GM12891 (cell line): ENCODE measurements at regions not wholly inside any gene's neighbourhood (a gene's known extent, or its start where the extent isn't known, plus 50 kb on each side); places are given as distances from the start of the nearest gene placed in this dataset.

Experiments used
- DNase-seq: peaks from one replicate; pipeline ENCODE4 v3.0.0; 2011; ENCODE audit warnings: low spot score; ENCODE audit not compliant: insufficient read length
- FAIRE-seq: peaks from 2 replicates; lab custom pipeline; 2011; peaks lifted over from hg19 to GRCh38; lab: Jason Lieb, UNC
- PAX5 ChIP-seq: IDR thresholded peaks from 2 replicates; pipeline ENCODE4 v1.6.1; 2011; ENCODE audit warnings: low read length, moderate library complexity, mild to moderate bottlenecking; ENCODE audit not compliant: insufficient read depth, severe bottlenecking
- POLR2A ChIP-seq: IDR thresholded peaks from 2 replicates; pipeline ENCODE4 v1.6.1; 2011; ENCODE audit warnings: low read depth, low read length, control low read depth
- POLR2AphosphoS5 ChIP-seq: IDR thresholded peaks from 2 replicates; pipeline ENCODE4 v1.6.1; 2011; ENCODE audit warnings: low read depth, low read length, control low read depth
- POU2F2 ChIP-seq: IDR thresholded peaks from 2 replicates; pipeline ENCODE4 v1.6.1; 2011; ENCODE audit warnings: low read depth, mild to moderate bottlenecking, control low read depth, low read length, moderate library complexity
- SPI1 ChIP-seq: IDR thresholded peaks from 2 replicates; pipeline ENCODE4 v1.6.1; 2011; ENCODE audit warnings: low read depth, low read length, control low read depth
- TAF1 ChIP-seq: IDR thresholded peaks from 2 replicates; pipeline ENCODE4 v1.6.1; 2011; ENCODE audit warnings: low read depth, low read length, control low read depth

- DNase-seq (no peak), FAIRE-seq (no peak)
- no peak for TF ChIP-seq POLR2A
- no peak for TF ChIP-seq SPI1
- no peak for TF ChIP-seq POU2F2
- TF ChIP-seq TAF1 = no peak
- TF ChIP-seq POLR2AphosphoS5 = no peak
- no peak for TF ChIP-seq PAX5
These were observed 985.5 kb downstream of the TLE4 start for GRCh38 chr9:80557256-80557655.

- no peak for DNase-seq
- no peak for TF ChIP-seq POLR2A
- no peak for FAIRE-seq
These were observed 984.9 kb downstream of the TLE4 start for GRCh38 chr9:80556631-80557030.

- DNase-seq = no peak
- no peak for FAIRE-seq
- no peak for TF ChIP-seq POLR2A
- no peak for TF ChIP-seq POLR2AphosphoS5
- TF ChIP-seq POU2F2 = no peak
- no peak for TF ChIP-seq TAF1
- TF ChIP-seq SPI1 = no peak
- no peak for TF ChIP-seq PAX5
These were observed 984.1 kb downstream of the TLE4 start for GRCh38 chr9:80555782-80556325.

- no peak for TF ChIP-seq POU2F2
- no peak for TF ChIP-seq POLR2A
- TF ChIP-seq TAF1 = no peak
- DNase-seq (no peak), FAIRE-seq (no peak)
These were observed 983.1 kb downstream of the TLE4 start for GRCh38 chr9:80554856-80555255.

DNA sequence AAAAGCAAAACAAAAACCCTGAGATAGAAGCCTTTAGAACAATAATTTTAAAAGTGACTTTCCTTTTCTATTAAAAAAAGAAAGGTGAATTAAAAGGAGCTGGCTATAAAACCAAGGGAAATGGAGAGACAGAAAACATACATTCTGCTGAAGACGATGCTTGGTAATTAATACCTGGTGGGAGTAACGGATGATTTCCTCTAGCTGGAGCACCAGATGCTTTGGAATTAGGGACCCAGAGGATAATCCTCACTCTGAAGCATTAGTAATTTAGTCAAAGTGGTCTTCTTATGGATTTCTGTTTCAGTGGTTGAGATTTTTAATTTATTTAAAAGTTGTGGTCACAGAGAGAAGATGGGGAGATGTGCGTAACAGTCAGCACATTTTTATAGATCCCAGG is 982.5 kb downstream of the TLE4 start:
- no peak for DNase-seq
- TF ChIP-seq POLR2A = no peak
- no peak for TF ChIP-seq POLR2AphosphoS5
- TF ChIP-seq TAF1 = no peak
- no peak for TF ChIP-seq PAX5
- TF ChIP-seq SPI1 = no peak
- TF ChIP-seq POU2F2 = no peak
- FAIRE-seq = no peak

DNA sequence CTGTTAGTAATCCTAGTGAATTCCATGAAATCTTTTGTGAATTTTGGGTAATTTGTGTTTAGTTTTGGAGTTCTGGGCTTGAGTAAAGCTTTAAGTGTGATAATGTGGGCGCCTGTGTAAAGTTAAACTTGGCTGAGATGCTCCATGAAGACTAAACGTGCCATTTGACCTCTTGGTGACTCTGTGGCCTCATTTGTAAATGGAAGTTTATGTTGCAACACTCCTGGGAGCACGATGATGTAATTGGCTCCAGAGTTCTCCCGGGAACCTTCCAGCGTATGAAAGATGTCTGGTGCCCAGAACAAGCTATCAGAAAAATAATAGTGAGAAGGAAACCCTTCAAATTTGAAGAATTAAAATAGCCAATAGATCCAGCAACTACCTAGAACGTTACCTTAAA is 981.2 kb downstream of the TLE4 start:
- FAIRE-seq = no peak
- no peak for DNase-seq
- TF ChIP-seq SPI1 (no peak), POLR2AphosphoS5 (no peak), PAX5 (no peak), POLR2A (no peak), POU2F2 (no peak), TAF1 (no peak)

GRCh38 chr9:80550181-80550580 is 978.4 kb downstream of the TLE4 start:
- DNase-seq (no peak), FAIRE-seq (no peak)
- TF ChIP-seq SPI1 (no peak), POLR2AphosphoS5 (no peak)

DNA sequence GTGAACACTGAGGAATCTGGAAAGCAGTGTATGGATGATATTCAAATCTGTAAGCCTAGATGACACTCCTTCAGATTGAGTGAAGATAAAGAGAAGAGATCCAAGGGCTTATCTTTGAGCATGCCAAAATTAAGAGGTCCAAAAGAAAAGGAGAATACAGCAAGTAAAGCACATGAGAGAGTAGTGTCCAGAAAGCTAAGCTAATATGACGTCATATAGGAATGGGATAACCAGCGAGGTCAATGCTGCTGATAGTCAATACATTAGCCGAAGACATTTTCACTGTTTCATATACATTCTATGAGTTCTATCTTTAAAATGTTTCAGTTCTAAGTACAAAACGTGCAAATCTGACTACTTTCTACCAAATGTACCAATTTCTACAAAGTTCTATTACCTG is 975.8 kb downstream of the TLE4 start:
- DNase-seq = no peak
- FAIRE-seq = no peak
- no peak for TF ChIP-seq PAX5
- TF ChIP-seq POLR2AphosphoS5 = no peak
- no peak for TF ChIP-seq TAF1
- no peak for TF ChIP-seq POLR2A
- TF ChIP-seq SPI1 = no peak
- TF ChIP-seq POU2F2 = no peak

- FAIRE-seq (no peak), DNase-seq (no peak)
- no peak for TF ChIP-seq TAF1
- no peak for TF ChIP-seq POLR2A
- TF ChIP-seq PAX5 = no peak
- no peak for TF ChIP-seq SPI1
- no peak for TF ChIP-seq POLR2AphosphoS5
- no peak for TF ChIP-seq POU2F2
These were observed 968.6 kb downstream of the TLE4 start for GRCh38 chr9:80540387-80540786.

DNA sequence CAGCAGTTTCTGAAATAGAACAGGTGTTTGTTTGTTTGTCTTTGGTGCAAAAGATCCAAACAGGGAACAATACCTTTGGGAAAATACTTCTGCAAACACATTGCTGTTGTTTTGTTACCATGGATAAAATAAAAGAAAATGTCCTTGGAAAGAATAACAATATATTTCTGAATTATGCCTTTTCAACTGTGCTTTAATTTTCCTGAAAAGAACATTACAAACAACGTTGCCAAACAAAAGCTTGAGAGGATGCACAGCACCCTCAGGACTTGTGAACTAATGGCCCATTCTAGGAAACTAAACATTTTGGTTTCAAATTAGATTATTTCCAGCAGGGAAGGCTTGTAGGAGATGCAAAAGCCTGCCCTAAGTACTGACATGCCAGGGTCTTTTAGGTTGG is 967.2 kb downstream of the TLE4 start:
- TF ChIP-seq POU2F2 (no peak), POLR2AphosphoS5 (no peak), PAX5 (no peak)
- no peak for FAIRE-seq
- DNase-seq = no peak

DNA sequence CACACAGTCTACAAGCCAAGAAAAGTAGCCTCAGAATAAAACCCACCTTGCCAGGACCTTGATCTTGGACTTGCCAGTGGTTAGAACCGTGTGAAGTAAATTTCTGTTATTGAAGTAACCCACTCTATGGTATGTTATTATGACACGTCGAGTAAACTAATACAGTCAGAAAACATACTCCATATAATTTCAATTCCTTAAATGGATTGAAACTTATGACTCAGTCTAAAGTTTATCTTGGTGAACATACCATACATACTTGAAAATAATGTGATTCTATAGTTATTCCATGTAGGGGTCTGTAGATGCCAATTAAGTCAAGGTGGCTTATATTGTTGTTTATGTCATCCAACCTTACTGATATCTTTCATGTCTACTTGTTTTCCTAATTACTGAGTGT is 950.7 kb downstream of the TLE4 start:
- DNase-seq = no peak
- FAIRE-seq = no peak
- no peak for TF ChIP-seq PAX5
